ENCODE measurements at regions not wholly inside any gene's neighbourhood (a gene's known extent, or its start where the extent isn't known, plus 50 kb on each side); places are given as distances from the start of the nearest gene placed in this dataset.

- DNase-seq: no peak
These were observed 650.6 kb upstream of the NUDT12 start for GRCh38 chr5:104213216-104213615.

- DNase-seq: no peak
These were observed 637.2 kb upstream of the NUDT12 start for GRCh38 chr5:104199771-104200170.

GRCh38 chr5:104198156-104198555, 635.6 kb upstream of the NUDT12 start:
- no peak for DNase-seq

- peak; percentile 58 for DNase-seq
These were observed 627.3 kb upstream of the NUDT12 start for GRCh38 chr5:104189909-104190308.

GRCh38 chr5:104189031-104189430, 626.4 kb upstream of the NUDT12 start:
- DNase-seq: peak; percentile 49

GRCh38 chr5:104187656-104188055, 625.1 kb upstream of the NUDT12 start:
- no peak for DNase-seq

GRCh38 chr5:104186510-104186909, 623.9 kb upstream of the NUDT12 start:
- no peak for DNase-seq

- no peak for DNase-seq
These were observed 623.5 kb upstream of the NUDT12 start for GRCh38 chr5:104186100-104186499.

GRCh38 chr5:104184264-104184663, 621.7 kb upstream of the NUDT12 start:
- DNase-seq: no peak

GRCh38 chr5:104178829-104179456, 616.4 kb upstream of the NUDT12 start:
- peak; percentile 37 for DNase-seq

- no peak for DNase-seq
These were observed 615.5 kb upstream of the NUDT12 start for GRCh38 chr5:104178066-104178465.

GRCh38 chr5:104177651-104178050, 615.1 kb upstream of the NUDT12 start:
- DNase-seq: no peak

- DNase-seq: no peak
These were observed 610.4 kb upstream of the NUDT12 start for GRCh38 chr5:104172976-104173375.

GRCh38 chr5:104171958-104172690, 609.5 kb upstream of the NUDT12 start:
- no peak for DNase-seq

GRCh38 chr5:104170926-104171325, 608.3 kb upstream of the NUDT12 start:
- peak; percentile 79 for DNase-seq

GRCh38 chr5:104146652-104147051, 584.1 kb upstream of the NUDT12 start:
- no peak for DNase-seq

- DNase-seq: no peak
These were observed 577.3 kb upstream of the NUDT12 start for GRCh38 chr5:104139840-104140239.

GRCh38 chr5:104130320-104130719, 567.7 kb upstream of the NUDT12 start:
- no peak for DNase-seq

- no peak for DNase-seq
These were observed 565.8 kb upstream of the NUDT12 start for GRCh38 chr5:104128348-104128747.

- no peak for DNase-seq
These were observed 564.4 kb upstream of the NUDT12 start for GRCh38 chr5:104126980-104127379.

- DNase-seq: no peak
These were observed 556.9 kb upstream of the NUDT12 start for GRCh38 chr5:104119529-104119928.

- no peak for DNase-seq
These were observed 549.0 kb upstream of the NUDT12 start for GRCh38 chr5:104111632-104112031.

GRCh38 chr5:104096451-104096850, 533.9 kb upstream of the NUDT12 start:
- DNase-seq: no peak

GRCh38 chr5:104095527-104095926, 532.9 kb upstream of the NUDT12 start:
- DNase-seq: no peak
